HepG2 (cell line): ENCODE measurements at regions not wholly inside any gene's neighbourhood (a gene's known extent, or its start where the extent isn't known, plus 50 kb on each side); places are given as distances from the start of the nearest gene placed in this dataset.

Experiments used
- ATAC-seq: fragments of 200-7000 bp; cut with Tn5 transposase; 3 replicates; pipeline ENCODE4 v1.9.1; 2020; ENCODE audit warnings: mild to moderate bottlenecking, moderate library complexity
- BruUV-seq: library from RNA; stranded (reverse); fragments of 400-500 nt; replicated peaks from 2 replicates; lab custom pipeline; 2021; lab: Mats Ljungman, UMichigan
- CTCF ChIA-PET: fragments of 300-600 bp; formaldehyde crosslinking; extraction: SDS; loops from one replicate; lab custom pipeline; 2021; ENCODE audit warnings: low total read pairs, inconsistent platforms, low intra/inter-chr PET ratio; lab: Yijun Ruan, JAX
- POLR2A ChIA-PET: fragments of 350-600 bp; sonication (Branson Sonifier 250); formaldehyde crosslinking; loops from one replicate; lab custom pipeline; 2020; ENCODE audit warnings: antibody characterized with exemption, inconsistent platforms; lab: Yijun Ruan, JAX
- DNase-seq: peaks from one replicate; pipeline ENCODE4 v3.0.0-alpha.2; 2015; ENCODE audit warnings: low spot score
- FAIRE-seq: peaks from 3 replicates; lab custom pipeline; 2011; peaks lifted over from hg19 to GRCh38; lab: Jason Lieb, UNC
- H2AFZ ChIP-seq: one replicate; pipeline ENCODE4 v1.6.1; 2011; ENCODE audit warnings: low read length, inconsistent platforms
- H3K27ac ChIP-seq: fragments of 300-600 bp; 3 replicates; pipeline ENCODE4 v1.8.0; 2011; ENCODE audit warnings: mixed run types, mild to moderate bottlenecking, mixed read lengths, low read length, inconsistent platforms; ENCODE audit not compliant: insufficient read depth; ENCODE audit errors: extremely low read length
- H3K27me3 ChIP-seq, 2 experiments: fragments of 200-600 bp in 1 of 2; 2 replicates in 1 of 2; 3 replicates in 1 of 2; pipeline versions ENCODE4 v1.6.0 to v1.8.0; 2011; ENCODE audit warnings: low read length in 2 of 2, mild to moderate bottlenecking in 2 of 2, moderate library complexity in 2 of 2, inconsistent platforms in 1 of 2; ENCODE audit not compliant: insufficient read depth in 2 of 2, control insufficient read depth in 1 of 2
- H3K36me3 ChIP-seq, 2 experiments: fragments of 200-600 bp in 1 of 2; replicated peaks in 1 of 2; 2 replicates in 1 of 2; 3 replicates in 1 of 2; pipeline versions ENCODE4 v1.5.1 to v1.8.0; 2011; ENCODE audit warnings: low read length in 2 of 2, inconsistent platforms in 1 of 2; ENCODE audit not compliant: insufficient read depth in 2 of 2, control insufficient read depth in 1 of 2
- H3K4me1 ChIP-seq: 2 replicates; pipeline ENCODE4 v1.5.1; 2012; ENCODE audit warnings: low read length, inconsistent platforms; ENCODE audit not compliant: insufficient read depth
- H3K4me2 ChIP-seq: 2 replicates; pipeline ENCODE4 v1.6.0; 2011; ENCODE audit warnings: low read depth, low read length, inconsistent platforms
- H3K4me3 ChIP-seq, 3 experiments: fragments of 200-600 bp in 1 of 3; sonication (generic), shearing (Covaris generic) in 1 of 3; replicated peaks in 1 of 3; 2 replicates each; pipeline ENCODE4 v1.5.1; 2011 to 2016; ENCODE audit warnings: low read length in 3 of 3, inconsistent platforms in 2 of 3, low read depth in 2 of 3, mild to moderate bottlenecking in 2 of 3, control low read depth in 1 of 3, mixed read lengths in 1 of 3; ENCODE audit not compliant: insufficient read depth in 1 of 3
- H3K79me2 ChIP-seq: one replicate; pipeline ENCODE4 v1.6.1; 2011; ENCODE audit warnings: low read length, inconsistent platforms; ENCODE audit not compliant: insufficient read depth
- H3K9ac ChIP-seq: 2 replicates; pipeline ENCODE4 v1.6.0; 2011; ENCODE audit warnings: mild to moderate bottlenecking, low read depth, low read length, inconsistent platforms; ENCODE audit not compliant: insufficient read depth
- H3K9me3 ChIP-seq: 2 replicates; pipeline ENCODE4 v1.5.1; 2012; ENCODE audit warnings: mild to moderate bottlenecking, low read length
- H4K20me1 ChIP-seq: 2 replicates; pipeline ENCODE4 v1.6.0; 2011; ENCODE audit warnings: inconsistent platforms, mild to moderate bottlenecking, low read length, moderate library complexity; ENCODE audit not compliant: insufficient read depth
- CBX5 ChIP-seq: sonication (generic); formaldehyde crosslinking; IDR thresholded peaks from 2 replicates; pipeline ENCODE4 v1.4.0; 2020; ENCODE audit warnings: missing genetic modification reagents, borderline replicate concordance
- CHD2 ChIP-seq: IDR thresholded peaks from 2 replicates; pipeline ENCODE4 v1.6.1; 2011; ENCODE audit warnings: low read depth, low read length, improper control_type of control experiment
- DMAP1 ChIP-seq: IDR thresholded peaks from 2 replicates; pipeline ENCODE4 v1.6.1; 2016
- LBX2 ChIP-seq: sonication (generic); formaldehyde crosslinking; IDR thresholded peaks from 2 replicates; pipeline ENCODE4 v1.5.0; 2020; ENCODE audit warnings: missing genetic modification reagents, mild to moderate bottlenecking, borderline replicate concordance
- MLLT10 ChIP-seq: sonication (generic); formaldehyde crosslinking; IDR thresholded peaks from 2 replicates; pipeline ENCODE4 v1.4.0; 2020; ENCODE audit warnings: missing genetic modification reagents
- SP2 ChIP-seq: sonication (generic); formaldehyde crosslinking; IDR thresholded peaks from 2 replicates; pipeline ENCODE4 v1.5.1; 2020; ENCODE audit warnings: mild to moderate bottlenecking, missing genetic modification reagents
- ZNF224 ChIP-seq: sonication (generic); formaldehyde crosslinking; IDR thresholded peaks from 2 replicates; pipeline ENCODE4 v1.5.0; 2020; ENCODE audit warnings: mild to moderate bottlenecking, missing genetic modification reagents
- ZNF431 ChIP-seq: sonication (generic); formaldehyde crosslinking; IDR thresholded peaks from 2 replicates; pipeline ENCODE4 v1.9.0; 2022; ENCODE audit warnings: missing genetic modification reagents, low read depth, mild to moderate bottlenecking, borderline replicate concordance
- WGBS: methylation state at CpG from one replicate; pipeline ENCODE4 v1.1.6; 2017; ENCODE audit warnings: low lambda C conversion rate; 5-methylcytosine and 5-hydroxymethylcytosine counted together
- in situ Hi-C: cut with HindIII; loops from 2 replicates; pipeline ENCODE4 v1.10.0; 2017; ENCODE audit warnings: low pct_unique_long_range_greater_than_20kb; ENCODE audit not compliant: extremely low pct_ligation_motif_present
- intact Hi-C: fragments of 100-400 bp; cut with micrococcal nuclease; formaldehyde crosslinking; loops from one replicate; pipeline ENCODE4 v1.10.0; 2022; ENCODE audit not compliant: unreplicated experiment
- TF ChIP-seq, protein P1 (sequence below): IDR thresholded peaks from 2 replicates; pipeline ENCODE4 v1.6.1; 2016; ENCODE audit warnings: missing genetic modification reagents, missing compliant biosample characterization
- TF ChIP-seq, protein P2 (sequence below): sonication (generic); formaldehyde crosslinking; IDR thresholded peaks from 2 replicates; pipeline ENCODE4 v1.5.0; 2020; ENCODE audit warnings: mild to moderate bottlenecking, missing genetic modification reagents

- ChIA-PET POLR2A (no interaction called here), CTCF (no interaction called here)
- Histone ChIP-seq H3K9me3 (no peaks in the 10 kb centered on the region), H2AFZ (no peak overlapping the region), H3K4me1 (no peaks in the 10 kb centered on the region), H3K4me3 (no peak overlapping the region), H3K79me2 (no peaks in the 10 kb centered on the region), H3K27me3 (no peaks in the 10 kb centered on the region; a peak in 1 of 5 replicates), H3K36me3 (no peaks in the 10 kb centered on the region), H3K9ac (no peak overlapping the region), H4K20me1 (no peaks in the 10 kb centered on the region), H3K4me2 (no peak overlapping the region), H3K27ac (no peak overlapping the region)
- intact Hi-C loops (no loop called here), in situ Hi-C loops (no loop called here)
- TF ChIP-seq LBX2 (no peak), ZNF431 (CRISPR knock-in tag) (no peak), DMAP1 (CRISPR knock-in tag) (no peak), SP2 (CRISPR knock-in tag) (no peak), CHD2 (no peak), ZNF224 (CRISPR knock-in tag) (no peak), CBX5 (CRISPR knock-in tag) (no peak), MLLT10 (CRISPR knock-in tag) (no peak)
- TF ChIP-seq, protein P1, sequence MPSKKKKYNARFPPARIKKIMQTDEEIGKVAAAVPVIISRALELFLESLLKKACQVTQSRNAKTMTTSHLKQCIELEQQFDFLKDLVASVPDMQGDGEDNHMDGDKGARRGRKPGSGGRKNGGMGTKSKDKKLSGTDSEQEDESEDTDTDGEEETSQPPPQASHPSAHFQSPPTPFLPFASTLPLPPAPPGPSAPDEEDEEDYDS = no peak
- TF ChIP-seq, protein P2, sequence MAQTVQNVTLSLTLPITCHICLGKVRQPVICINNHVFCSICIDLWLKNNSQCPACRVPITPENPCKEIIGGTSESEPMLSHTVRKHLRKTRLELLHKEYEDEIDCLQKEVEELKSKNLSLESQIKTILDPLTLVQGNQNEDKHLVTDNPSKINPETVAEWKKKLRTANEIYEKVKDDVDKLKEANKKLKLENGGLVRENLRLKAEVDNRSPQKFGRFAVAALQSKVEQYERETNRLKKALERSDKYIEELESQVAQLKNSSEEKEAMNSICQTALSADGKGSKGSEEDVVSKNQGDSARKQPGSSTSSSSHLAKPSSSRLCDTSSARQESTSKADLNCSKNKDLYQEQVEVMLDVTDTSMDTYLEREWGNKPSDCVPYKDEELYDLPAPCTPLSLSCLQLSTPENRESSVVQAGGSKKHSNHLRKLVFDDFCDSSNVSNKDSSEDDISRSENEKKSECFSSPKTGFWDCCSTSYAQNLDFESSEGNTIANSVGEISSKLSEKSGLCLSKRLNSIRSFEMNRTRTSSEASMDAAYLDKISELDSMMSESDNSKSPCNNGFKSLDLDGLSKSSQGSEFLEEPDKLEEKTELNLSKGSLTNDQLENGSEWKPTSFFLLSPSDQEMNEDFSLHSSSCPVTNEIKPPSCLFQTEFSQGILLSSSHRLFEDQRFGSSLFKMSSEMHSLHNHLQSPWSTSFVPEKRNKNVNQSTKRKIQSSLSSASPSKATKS (CRISPR knock-in tag) = no peak
- DNase-seq (no peak), ATAC-seq (no peak), FAIRE-seq (no peak)
- 0% methylated on average over 2 of the region's 2 CpGs for WGBS
- BruUV-seq = no TSS peak
Observed at GRCh38 chr3:118406562-118406961, 628.1 kb downstream of the IGSF11 start.
